Neural cell (in vitro differentiated cells): ENCODE measurements at regions not wholly inside any gene's neighbourhood (a gene's known extent, or its start where the extent isn't known, plus 50 kb on each side); places are given as distances from the start of the nearest gene placed in this dataset.

Source experiments
- H2AFZ ChIP-seq: fragments of 200-600, 300-800 bp; sonication (generic), shearing (Covaris generic); 2 replicates; pipeline ENCODE4 v1.6.0; 2014; ENCODE audit warnings: low read depth, mild to moderate bottlenecking, antibody characterized with exemption, low read length, moderate library complexity
- H3F3A ChIP-seq: fragments of 200-600 bp; shearing (Covaris generic); 2 replicates; pipeline ENCODE4 v1.6.1; 2016; ENCODE audit warnings: mild to moderate bottlenecking, moderate library complexity, mixed read lengths, antibody characterized with exemption, low read length; ENCODE audit not compliant: insufficient read depth, poor library complexity, severe bottlenecking
- H3K27ac ChIP-seq: fragments of 200-600, 300-800 bp; sonication (generic), shearing (Covaris generic); 2 replicates; pipeline ENCODE4 v1.5.1; 2014; ENCODE audit warnings: mild to moderate bottlenecking, low read length, moderate library complexity
- H3K27me3 ChIP-seq: fragments of 300-800, 200-600 bp; sonication (generic), shearing (Covaris generic); 2 replicates; pipeline ENCODE4 v1.6.0; 2014; ENCODE audit warnings: mild to moderate bottlenecking, low read depth, low read length, moderate library complexity; ENCODE audit not compliant: insufficient read depth
- H3K36me3 ChIP-seq: fragments of 300-800, 200-600 bp; sonication (generic), shearing (Covaris generic); 2 replicates; pipeline ENCODE4 v1.5.1; 2014; ENCODE audit warnings: mild to moderate bottlenecking, antibody characterized with exemption, low read length, moderate library complexity; ENCODE audit not compliant: insufficient read depth
- H3K4me2 ChIP-seq: fragments of 300-800, 200-600 bp; sonication (generic), shearing (Covaris generic); 2 replicates; pipeline ENCODE4 v1.6.0; 2014; ENCODE audit warnings: mild to moderate bottlenecking, low read length
- H3K4me3 ChIP-seq: fragments of 300-800, 200-600 bp; sonication (generic), shearing (Covaris generic); 2 replicates; pipeline ENCODE4 v1.5.1; 2014; ENCODE audit warnings: mild to moderate bottlenecking, low read length, moderate library complexity
- H3K79me2 ChIP-seq: fragments of 200-600 bp; shearing (Covaris generic); replicated peaks from 2 replicates; pipeline ENCODE4 v1.6.0; 2014; ENCODE audit warnings: mild to moderate bottlenecking, low read length, moderate library complexity; ENCODE audit not compliant: insufficient read depth
- H3K9ac ChIP-seq: fragments of 300-800, 200-600 bp; sonication (generic), shearing (Covaris generic); 2 replicates; pipeline ENCODE4 v1.6.1; 2016; ENCODE audit warnings: mild to moderate bottlenecking, low read length, mixed read lengths
- H3K9me2 ChIP-seq: fragments of 200-600 bp; shearing (Covaris generic); 2 replicates; pipeline ENCODE4 v1.6.1; 2016; ENCODE audit warnings: mild to moderate bottlenecking, low read length, mixed read lengths; ENCODE audit not compliant: insufficient read depth
- H3K9me3 ChIP-seq: fragments of 200-600, 300-800 bp; sonication (generic), shearing (Covaris generic); 2 replicates; pipeline ENCODE4 v1.6.1; 2016; ENCODE audit warnings: mild to moderate bottlenecking, mixed run types, low read length, moderate library complexity, mixed read lengths
- H4K20me1 ChIP-seq: fragments of 200-600 bp; shearing (Covaris generic); 2 replicates; pipeline ENCODE4 v1.6.1; 2016; ENCODE audit warnings: mild to moderate bottlenecking, mixed run types; ENCODE audit not compliant: insufficient read depth
- CTCF ChIP-seq: fragments of 450-650 bp; IDR thresholded peaks from 2 replicates; pipeline ENCODE4 v1.5.1; 2014; ENCODE audit warnings: antibody characterized with exemption, mild to moderate bottlenecking, moderate library complexity; ENCODE audit not compliant: poor library complexity, severe bottlenecking
- EP300 ChIP-seq: fragments of 450-650 bp; conservative IDR thresholded peaks from 2 replicates; pipeline ENCODE4 v1.6.1; 2014; ENCODE audit warnings: antibody characterized with exemption, mild to moderate bottlenecking, moderate library complexity; ENCODE audit not compliant: poor library complexity, severe bottlenecking
- EZH2 ChIP-seq: fragments of 200-600, 300-800 bp; shearing (Covaris generic), sonication (generic); IDR thresholded peaks from 2 replicates; pipeline ENCODE4 v1.6.1; 2014; ENCODE audit warnings: antibody characterized with exemption, low read length, borderline replicate concordance, mild to moderate bottlenecking; ENCODE audit not compliant: insufficient read depth, poor library complexity, severe bottlenecking
- MXI1 ChIP-seq: fragments of 450-650 bp; conservative IDR thresholded peaks from 2 replicates; pipeline ENCODE4 v1.6.1; 2014; ENCODE audit warnings: antibody characterized with exemption, mild to moderate bottlenecking; ENCODE audit not compliant: poor library complexity, severe bottlenecking
- POLR2AphosphoS5 ChIP-seq: IDR thresholded peaks from 2 replicates; pipeline ENCODE4 v1.6.1; 2012
- RAD21 ChIP-seq: fragments of 450-650 bp; conservative IDR thresholded peaks from 2 replicates; pipeline ENCODE4 v1.6.1; 2014; ENCODE audit warnings: antibody characterized with exemption, mild to moderate bottlenecking, moderate library complexity
- REST ChIP-seq: IDR thresholded peaks from 2 replicates; pipeline ENCODE4 v1.6.1; 2012; ENCODE audit warnings: borderline replicate concordance
- SMC3 ChIP-seq: fragments of 450-650 bp; conservative IDR thresholded peaks from 2 replicates; pipeline ENCODE4 v1.6.1; 2014; ENCODE audit warnings: antibody characterized with exemption, mild to moderate bottlenecking, moderate library complexity; ENCODE audit not compliant: poor library complexity
- TAF1 ChIP-seq: IDR thresholded peaks from 2 replicates; pipeline ENCODE4 v1.6.1; 2012; ENCODE audit warnings: low read depth

GRCh38 chr1:22309572-22309971 lies 142.1 kb upstream of the ZBTB40 start:
- no peaks in the 10 kb centered on the region for H3K79me2 ChIP-seq
- H2AFZ ChIP-seq: no peak overlapping the region
- no peak overlapping the region for H3K4me3 ChIP-seq
- no peaks in the 10 kb centered on the region for H3K36me3 ChIP-seq
- H4K20me1 ChIP-seq: no peaks in the 10 kb centered on the region
- TF ChIP-seq RAD21 (no peak), TAF1 (no peak), CTCF (no peak), SMC3 (no peak), EZH2 (no peak), REST (no peak), MXI1 (no peak), POLR2AphosphoS5 (no peak), EP300 (no peak)
- H3K9me3 ChIP-seq: no peaks in the 10 kb centered on the region
- H3K27ac ChIP-seq: no peak overlapping the region
- H3K27me3 ChIP-seq: no peaks in the 10 kb centered on the region
- no peak overlapping the region for H3K4me2 ChIP-seq
- H3K9ac ChIP-seq: no peak overlapping the region
- no peaks in the 10 kb centered on the region for H3F3A ChIP-seq
- no peaks in the 10 kb centered on the region for H3K9me2 ChIP-seq

GRCh38 chr1:22311461-22311860 lies 140.2 kb upstream of the ZBTB40 start:
- Histone ChIP-seq H3K9ac (no peak overlapping the region), H3K79me2 (no peaks in the 10 kb centered on the region), H3K4me3 (no peak overlapping the region), H3K27me3 (no peaks in the 10 kb centered on the region), H4K20me1 (no peaks in the 10 kb centered on the region), H3K36me3 (no peaks in the 10 kb centered on the region), H2AFZ (no peak overlapping the region), H3K9me3 (no peaks in the 10 kb centered on the region), H3F3A (no peaks in the 10 kb centered on the region), H3K27ac (no peak overlapping the region), H3K4me2 (no peak overlapping the region), H3K9me2 (no peaks in the 10 kb centered on the region)
- TF ChIP-seq RAD21 (no peak), REST (no peak), TAF1 (no peak), CTCF (no peak), POLR2AphosphoS5 (no peak), MXI1 (no peak), SMC3 (no peak), EP300 (no peak), EZH2 (no peak)
